ENCODE measurements at regions not wholly inside any gene's neighbourhood (a gene's known extent, or its start where the extent isn't known, plus 50 kb on each side); places are given as distances from the start of the nearest gene placed in this dataset.
"Not testable (repeated sequence)": the region's sequence is repeated elsewhere in the genome, so short reads cannot be mapped to it uniquely, and the experiment has no call there.

DNA sequence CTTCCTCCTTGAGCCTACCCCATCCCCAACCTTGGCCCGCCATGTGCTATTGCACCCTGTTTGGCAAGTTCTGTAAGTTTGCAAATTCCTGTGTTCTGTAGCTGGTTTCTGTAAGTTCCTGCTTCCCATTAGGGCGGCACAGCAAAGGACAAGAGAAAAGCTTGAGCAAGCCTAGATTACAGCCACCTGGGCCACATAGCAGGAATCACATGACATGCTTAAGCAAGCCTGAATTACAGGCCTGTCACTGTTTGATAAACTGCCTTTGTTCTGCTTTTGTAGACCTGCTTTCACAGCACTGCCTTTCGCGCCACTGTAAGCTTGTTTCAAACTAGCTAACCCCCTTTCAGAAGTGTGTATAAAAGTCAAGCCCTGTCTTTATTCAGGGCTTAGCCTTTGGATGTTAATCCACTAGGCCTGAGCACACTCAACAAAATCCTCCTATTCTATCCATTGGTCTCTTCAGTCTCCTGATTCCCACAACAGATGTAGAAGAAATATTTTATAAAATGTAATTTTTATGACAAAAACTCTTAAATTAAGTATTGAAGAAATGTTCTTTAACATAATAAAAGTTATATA, 906.8 kb upstream of the NDST4 start:
- DNase-seq (ENCODE audit: low read depth) = no peak

DNA sequence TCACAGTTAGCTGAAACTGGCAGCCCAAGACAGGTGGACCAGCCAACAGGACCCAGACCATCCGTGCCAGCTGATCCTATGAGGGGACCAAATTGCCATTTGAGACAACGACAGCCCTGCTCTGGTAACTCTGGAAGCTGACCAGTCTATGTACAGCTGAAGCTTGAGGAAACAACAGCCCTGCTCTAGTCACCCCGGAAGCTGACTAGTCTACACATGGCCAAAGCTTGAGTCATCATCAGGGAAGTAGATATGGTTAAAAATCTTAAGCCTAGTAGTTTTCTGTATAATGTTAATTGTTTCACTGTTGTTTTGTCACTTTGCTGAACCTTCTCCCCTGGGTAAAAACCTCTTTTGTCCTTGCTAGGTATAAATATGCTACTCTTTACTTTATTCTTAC, 905.4 kb upstream of the NDST4 start:
- peak; percentile 16 for DNase-seq (ENCODE audit: low read depth)

DNA sequence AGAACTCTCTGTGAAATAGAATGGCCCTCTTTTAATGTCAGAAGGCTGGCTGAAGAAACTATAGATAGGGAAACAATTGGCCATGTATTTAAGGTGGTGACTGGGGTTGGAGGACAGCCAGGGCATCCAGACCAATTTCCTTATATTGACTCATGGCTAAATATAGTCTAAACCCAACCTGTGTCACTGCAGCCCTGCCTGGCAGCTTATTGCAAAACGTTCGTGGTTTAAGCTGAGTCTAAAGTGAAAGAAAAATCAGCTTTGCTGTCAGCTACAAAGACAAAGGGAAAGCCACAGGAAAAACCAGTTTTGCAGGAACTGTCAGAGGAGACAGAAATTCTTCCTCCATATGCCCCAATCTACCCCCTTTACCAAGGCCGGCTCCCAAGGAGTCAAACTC, 902.8 kb upstream of the NDST4 start:
- peak; percentile 51 for DNase-seq (ENCODE audit: low read depth)

DNA sequence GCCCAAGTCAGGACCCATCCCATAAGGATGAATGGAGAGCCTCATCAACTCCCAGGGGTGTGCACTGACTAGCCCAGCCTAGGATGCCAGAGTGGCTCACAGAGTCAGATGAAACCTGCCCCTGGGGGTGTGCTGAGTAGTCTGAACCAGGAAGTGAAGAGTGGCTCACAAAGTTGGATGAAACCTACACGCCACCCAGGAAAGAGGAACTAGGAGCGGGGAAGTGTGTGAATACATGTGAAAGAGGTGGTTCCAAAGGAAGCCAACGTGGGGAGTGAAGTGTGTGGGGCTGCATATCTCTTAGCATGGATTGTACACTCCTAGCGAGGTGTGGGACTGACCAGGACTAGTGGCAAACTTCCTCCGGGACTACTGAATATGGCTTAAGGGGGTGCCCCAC, 902.1 kb upstream of the NDST4 start:
- no peak for DNase-seq (ENCODE audit: low read depth)

DNA sequence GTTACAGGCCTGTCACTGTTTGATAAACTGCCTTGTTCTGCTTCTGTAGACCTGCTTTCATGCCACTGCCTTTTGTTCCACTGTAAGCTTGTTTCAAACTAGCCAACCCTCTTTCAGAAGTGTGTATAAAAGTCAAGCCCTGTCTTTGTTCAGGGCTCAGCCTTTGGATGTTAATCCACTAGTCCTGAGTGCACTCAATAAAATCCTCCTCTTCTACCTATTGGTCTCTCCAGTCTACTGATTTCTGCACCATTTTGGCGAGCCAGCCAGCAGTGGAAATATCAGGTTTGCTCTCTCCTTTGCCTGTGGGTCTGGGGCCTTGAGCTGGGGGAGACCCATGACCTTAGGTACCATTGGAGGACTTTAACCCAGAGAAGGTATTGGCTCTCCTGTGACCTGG, 901.6 kb upstream of the NDST4 start:
- DNase-seq (ENCODE audit: low read depth) = no peak

DNA sequence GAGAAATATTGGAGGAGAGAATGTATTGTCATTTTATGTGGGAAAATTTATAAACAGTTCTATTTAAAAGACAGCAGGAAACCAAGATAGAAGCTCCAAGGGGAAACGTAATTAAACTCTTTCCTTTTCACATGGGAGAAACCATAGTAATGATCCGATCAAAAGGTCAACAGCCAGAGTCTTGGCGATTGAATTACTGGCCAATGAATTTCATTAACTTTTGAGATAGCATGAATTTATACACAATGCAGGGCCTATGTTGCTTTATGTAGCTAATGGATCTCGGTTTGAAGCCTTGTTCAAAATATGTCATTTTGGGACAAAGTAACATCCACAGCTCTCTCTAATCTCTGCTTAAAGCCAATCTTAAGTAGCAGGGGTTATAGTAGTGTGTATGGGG, 897.5 kb upstream of the NDST4 start:
- DNase-seq (ENCODE audit: low read depth) = no peak

DNA sequence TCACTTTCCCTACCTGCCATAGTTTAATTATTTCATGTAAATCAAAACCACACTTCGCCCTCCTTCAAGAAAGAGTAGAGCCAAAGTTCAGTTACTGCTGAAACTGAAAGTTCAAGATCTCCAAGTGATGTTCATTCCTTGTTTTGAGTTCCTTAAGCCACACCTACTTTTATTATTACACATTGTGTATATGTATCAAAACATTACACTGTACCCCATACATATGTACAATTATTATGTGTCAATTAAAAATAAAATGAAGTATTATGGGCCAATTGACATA, 892.3 kb upstream of the NDST4 start:
- DNase-seq (ENCODE audit: low read depth) = no peak

DNA sequence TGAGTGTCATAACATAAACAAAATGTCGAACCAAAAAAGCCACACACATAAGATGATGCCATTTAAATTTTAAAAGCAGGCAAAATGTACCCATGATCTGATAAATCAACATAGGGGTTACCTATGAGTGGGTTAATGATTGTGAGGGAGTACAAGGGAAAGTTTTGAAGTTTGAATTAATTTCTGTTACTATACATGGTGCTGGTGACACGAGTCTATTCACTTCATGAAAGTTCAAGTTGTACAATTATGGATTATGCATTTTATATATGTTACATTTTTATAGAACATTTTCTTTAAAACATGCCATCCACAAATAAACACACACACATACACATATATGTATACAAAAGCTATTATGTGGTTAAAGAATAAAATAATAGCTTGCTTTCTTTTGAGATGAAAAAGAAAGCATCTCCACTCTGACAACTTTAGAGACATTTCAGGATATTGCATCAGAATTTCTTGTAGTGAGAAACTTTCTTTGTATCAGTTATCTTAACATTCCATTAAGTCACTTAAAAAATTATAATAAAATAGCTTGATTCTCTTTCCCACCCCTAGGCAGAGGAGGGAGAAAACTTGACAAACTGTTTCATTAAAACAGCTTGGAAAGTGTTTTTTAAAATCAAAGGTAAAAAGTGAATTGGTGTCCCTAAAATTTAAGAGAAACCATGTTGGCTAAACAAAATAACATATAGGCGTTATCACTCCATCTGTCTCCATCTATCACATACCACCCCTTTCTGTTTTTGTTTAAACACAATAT, 891.8 kb upstream of the NDST4 start:
- DNase-seq (ENCODE audit: low read depth) = no peak

DNA sequence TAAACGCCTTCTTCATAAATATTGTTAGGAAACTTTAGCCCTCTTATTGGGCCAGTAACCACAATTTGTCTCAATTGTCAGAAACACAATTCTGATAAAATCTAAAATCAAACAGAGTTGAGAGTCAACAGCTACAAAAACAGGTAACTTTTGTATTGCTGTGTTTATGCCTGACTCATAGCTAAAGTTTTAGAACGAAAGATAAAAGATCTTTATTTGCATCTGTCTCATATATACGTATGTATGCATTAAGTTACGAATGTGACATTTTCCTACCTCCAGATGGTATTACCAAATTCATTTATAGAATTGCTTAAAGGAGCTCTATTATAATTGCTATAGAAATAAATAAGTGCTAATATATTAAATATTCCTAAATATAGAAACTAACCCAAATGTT, 887.9 kb upstream of the NDST4 start:
- DNase-seq (ENCODE audit: low read depth) = no peak

DNA sequence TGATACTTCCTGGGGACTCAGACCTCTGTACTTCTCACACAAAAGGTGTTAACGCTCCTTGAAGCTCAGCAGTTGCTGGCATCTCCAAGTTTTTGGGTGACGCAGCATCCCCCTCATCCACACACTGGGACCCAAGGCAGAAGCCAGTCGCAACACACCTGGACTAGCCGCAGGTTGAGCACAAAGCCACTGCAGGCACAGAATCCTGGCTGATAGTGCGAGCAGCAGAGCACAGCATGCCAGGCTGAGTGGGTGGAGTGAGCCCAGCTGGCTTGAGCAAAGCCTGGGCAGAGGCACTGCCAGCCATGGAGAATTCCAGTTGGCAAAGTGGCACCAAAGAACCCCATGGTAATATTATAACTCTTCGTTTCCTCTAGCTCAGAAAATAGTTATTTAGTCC, 873.2 kb upstream of the NDST4 start:
- DNase-seq (ENCODE audit: low read depth) = no peak

DNA sequence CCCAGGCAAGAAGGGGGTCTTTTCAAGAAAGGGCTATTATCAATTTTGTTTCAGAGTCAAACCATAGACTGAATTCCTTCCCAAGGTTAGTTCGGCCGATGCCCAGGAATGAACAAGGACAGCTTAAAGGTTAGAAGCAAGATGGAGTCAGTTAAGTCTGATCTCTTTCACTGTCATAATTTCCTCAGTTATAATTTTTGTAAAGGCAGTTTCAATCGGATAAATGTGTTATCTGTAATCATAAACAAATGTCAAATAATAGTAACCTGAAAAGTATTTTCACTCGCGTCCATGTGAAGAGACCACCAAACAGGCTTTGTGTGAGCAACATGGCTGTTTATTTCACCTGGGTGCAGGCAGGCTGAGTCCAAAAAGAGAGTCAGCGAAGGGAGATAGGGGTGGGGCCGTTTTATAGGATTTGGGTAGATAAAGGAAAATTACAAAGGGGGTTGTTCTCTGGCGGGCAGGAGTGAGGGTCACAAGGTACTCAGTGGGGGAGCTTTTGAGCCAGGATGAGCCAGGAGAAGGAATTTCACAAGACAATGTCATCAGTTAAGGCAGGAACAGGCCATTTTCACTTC, 862.1 kb upstream of the NDST4 start:
- not testable (repeated sequence) for DNase-seq (ENCODE audit: low read depth)

DNA sequence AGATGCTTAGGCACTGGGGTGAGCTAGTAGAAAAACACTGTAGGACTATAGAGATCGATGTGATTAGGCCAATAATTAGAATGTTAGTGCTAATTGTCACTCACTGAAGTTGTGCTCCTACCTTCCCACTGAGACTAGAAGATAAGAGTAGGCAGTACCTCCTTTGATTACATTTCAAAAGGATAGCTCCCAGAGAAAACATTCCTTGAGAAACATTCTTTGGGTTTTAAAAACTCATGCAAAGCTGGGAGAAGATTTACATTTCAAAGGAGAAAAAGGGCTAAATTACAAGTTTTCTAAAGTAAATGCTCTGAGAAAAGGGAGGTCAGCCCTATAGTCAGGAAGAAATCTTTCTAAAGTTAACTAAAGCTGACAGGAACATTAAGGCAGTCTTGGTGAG, 860.3 kb upstream of the NDST4 start:
- DNase-seq (ENCODE audit: low read depth) = no peak

DNA sequence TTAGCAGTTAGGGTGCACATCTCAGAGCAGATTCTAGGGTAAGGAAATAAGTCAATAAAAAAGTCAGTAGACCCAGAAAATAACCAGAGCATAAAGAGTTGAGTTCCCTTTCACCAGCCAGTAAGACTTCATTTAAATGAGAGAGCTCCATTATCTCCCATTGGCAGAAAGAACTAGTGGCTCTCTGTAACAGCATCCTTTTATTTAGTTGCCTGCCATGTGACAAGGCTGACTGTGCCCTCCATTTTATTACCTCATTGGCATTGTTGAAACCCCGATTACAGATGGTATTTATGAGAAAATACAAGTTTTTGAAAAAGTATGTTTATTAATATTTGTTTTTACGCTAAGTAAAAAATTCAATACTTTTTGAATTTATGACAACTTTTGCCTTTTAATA, 859.5 kb upstream of the NDST4 start:
- DNase-seq (ENCODE audit: low read depth) = no peak

DNA sequence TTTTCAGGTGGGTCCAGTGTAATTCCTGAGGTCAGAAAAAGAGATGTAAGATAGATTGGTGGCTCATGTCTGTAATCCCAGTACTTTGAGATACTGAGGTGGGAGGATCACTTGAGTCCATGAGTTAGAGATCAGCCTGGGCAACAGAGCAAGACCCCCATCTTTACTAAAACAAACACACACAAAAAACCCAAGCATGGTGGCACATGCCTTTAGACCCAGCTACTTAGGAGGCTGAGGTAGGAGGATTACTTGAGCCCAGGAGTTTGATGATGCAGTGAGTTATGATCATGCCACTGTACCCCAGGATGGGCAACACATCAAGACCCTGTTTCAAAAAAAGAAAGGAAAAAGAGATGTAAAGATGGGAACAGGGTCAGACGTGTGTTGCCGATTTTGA, 857.4 kb upstream of the NDST4 start:
- DNase-seq (ENCODE audit: low read depth) = no peak

DNA sequence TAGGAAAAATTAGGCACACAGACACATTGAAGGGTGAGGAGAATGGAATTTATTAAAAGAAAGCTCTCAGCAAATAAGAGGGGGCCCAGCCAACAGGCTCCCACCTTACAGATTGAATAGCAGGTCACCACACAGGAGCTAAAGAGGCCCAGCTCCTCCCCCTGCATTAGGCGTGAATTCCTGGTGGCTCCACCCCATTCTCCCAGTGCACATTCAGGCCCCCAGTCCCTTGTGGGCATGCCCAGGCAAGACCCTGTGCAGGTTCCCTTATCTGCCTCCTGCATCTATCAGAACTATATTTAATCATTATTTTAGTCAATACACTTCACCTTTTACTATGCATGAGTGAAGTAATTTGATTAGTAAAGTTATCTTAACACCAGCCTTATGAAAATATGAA, 856.3 kb upstream of the NDST4 start:
- no peak for DNase-seq (ENCODE audit: low read depth)

DNA sequence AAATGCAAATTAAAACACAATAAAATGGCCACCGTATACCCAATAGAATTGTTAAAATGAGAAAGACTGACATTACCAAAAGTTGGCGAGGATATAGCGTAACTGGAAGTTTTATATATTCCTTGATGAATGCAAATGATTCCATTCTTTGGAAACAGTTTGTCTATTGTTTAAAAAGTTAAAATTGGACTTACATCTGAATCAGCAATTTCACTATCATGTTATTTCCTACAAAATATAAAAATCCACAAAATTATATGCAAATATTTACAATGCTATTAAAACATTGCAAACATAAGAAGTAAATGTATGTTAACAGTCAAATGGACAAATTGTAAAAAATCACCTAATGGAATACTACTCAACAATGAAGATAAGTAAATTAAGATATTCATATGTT, 852.2 kb upstream of the NDST4 start:
- no peak for DNase-seq (ENCODE audit: low read depth)

DNA sequence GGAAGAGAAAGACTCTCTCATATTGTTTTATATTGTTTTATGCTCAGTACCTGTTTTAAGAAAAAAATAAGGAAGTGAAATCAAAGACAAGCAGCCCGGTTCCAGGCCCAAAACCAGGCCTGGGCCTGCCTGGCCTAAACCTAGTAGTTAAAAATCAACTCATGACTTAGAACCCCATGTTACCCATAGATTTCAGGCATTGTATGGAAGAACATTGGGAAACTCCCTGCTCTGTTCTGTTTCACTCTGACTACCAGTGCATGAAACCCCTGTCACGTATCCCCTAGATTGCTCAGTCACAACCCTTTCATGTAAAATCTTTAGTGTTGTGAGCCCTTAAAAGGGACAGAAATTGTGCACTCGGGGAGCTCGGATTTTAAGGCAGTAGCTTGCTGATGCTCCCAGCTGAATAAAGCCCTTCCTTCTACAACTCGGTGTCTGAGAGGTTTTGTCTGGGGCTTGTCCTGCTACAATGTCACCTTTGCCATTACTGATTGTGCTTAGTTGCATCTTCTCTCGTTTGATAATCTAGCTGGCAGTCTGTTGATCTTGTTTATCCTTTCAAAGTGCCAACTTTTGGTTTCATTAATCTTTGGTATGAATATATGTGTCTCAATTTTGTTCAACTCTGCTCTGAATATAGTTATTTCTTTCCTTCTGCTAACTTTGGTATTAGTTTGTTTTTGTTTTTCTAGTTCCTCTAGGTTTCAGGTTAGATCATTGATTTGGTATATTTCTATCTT, 842.8 kb upstream of the NDST4 start:
- not testable (repeated sequence) for DNase-seq (ENCODE audit: low read depth)

DNA sequence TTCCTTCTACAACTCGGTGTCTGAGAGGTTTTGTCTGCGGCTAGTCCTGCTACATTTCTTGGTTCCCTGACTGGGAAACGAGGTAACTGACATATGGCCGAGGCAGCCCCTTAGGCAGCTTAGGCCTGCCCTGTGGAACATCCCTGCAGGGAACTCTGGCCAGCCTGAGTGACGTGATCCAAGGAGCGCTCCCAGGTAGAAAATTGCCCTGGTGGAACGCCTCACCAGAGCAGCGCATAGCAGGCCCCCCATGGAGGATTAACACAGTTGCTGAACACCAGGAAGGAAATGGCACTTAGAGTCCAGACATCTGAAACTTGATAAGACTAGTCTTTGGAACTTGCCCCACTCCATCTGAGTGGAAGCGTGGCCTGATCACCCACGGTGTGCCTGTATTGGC, 837.4 kb upstream of the NDST4 start:
- no peak for DNase-seq (ENCODE audit: low read depth)

DNA sequence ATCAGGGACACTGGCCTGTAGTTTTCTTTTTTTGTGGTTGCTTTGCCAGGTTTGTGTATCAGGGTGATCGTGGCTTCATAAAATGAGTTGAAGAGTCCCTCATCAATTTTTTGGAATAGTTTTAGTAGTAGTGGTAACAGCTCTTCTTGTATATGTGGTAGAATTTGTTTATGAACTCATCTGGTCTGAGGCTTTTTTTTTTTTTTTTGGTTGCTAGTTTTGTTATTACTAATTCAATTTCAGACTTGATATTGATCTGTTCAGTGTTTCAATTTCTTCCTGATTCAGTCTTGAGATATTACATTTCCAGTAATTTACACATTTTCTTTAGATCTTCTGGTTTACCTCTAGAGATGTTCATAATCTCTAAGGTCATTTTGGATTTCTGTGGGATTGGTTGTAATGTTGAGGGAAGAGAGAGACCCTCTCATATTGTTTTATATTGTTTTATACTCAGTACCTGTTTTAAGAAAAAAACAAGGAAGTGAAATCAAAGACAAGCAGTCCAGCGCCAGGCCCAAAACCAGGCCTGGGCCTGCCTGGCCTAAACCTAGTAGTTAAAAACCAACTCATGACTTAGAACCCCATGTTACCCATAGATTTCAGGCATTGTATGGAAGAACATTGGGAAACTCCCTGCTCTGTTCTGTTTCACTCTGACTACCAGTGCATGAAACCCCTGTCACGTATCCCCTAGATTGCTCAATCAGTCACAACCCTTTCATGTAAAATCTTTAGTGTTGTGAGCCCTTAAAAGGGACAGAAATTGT, 836.7 kb upstream of the NDST4 start:
- not testable (repeated sequence) for DNase-seq (ENCODE audit: low read depth)

DNA sequence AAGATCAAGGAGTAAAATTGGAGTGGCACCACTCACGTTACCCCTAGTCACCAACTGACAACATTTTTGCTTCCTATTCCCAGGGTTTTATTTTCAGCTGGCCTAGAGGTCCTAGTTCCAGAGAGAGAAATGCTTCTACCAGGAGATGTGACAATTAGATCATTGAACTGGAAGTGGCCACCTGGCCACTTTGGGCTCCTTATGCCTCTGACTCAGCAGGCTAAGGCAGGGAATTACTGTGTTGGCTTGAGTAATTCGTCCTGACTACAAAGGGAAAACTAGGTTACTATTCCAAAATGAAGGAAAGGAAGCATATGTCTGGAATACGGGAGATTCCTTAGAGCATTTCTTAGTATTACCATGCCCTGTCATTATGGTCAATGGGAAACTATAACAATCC, 831.6 kb upstream of the NDST4 start:
- no peak for DNase-seq (ENCODE audit: low read depth)

DNA sequence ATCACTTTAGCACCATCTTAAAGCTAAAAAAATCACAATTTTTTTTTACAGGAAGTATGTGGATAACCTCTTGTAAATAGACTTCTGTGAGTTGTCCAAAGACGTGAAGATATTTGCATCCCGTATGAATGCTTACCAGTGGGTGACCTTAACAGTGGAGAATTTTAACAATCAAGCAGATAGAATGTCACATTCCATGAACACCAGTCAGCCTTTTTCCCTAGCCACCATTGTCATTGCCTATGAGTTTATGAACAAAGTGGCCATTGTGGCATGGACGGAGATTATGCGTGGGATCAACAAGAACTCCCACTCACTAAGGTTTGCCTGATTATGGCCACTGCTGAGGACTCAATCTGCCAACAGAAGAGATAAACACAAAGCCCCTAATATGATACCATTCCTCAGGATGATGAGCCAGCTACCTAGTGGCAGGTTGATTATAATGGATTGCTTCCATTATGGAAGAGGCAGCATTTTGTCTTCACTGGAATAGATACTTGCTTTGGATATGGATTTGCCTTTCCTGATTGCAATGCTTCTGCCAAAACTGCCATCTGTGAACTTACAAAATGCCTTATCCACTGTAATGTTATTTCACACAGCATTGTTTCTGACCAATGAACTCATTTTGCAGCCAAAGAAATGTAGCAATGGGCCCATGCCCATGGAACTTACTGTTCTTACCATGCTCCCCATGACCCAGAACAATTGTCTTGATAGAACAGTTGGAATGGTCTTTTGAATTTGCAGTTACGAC, 830.9 kb upstream of the NDST4 start:
- no peak for DNase-seq (ENCODE audit: low read depth)
